ENCODE measurements at regions not wholly inside any gene's neighbourhood (a gene's known extent, or its start where the extent isn't known, plus 50 kb on each side); places are given as distances from the start of the nearest gene placed in this dataset.
"Not testable (repeated sequence)": the region's sequence is repeated elsewhere in the genome, so short reads cannot be mapped to it uniquely, and the experiment has no call there.

DNA sequence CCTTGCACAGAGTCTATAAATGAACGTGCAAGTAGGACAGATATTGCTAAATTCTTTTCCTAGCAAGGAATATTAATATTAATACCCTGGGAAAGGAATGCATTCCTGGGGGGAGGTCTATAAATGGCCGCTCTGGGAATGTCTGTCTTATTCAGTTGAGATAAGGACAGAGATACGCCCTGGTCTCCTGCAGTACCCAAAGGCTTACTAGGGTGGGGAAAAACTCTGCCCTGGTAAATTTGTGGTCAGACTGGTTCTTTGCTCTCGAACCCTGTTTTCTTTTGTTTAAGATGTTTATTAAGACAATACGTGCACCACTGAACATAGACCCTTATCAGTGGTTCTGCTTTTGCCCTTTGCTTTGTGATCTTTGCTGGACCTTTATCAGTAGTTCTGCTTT, 122.0 kb downstream of the ART5 start:
- not testable (repeated sequence) for H3K4me3 ChIP-seq (replicated peaks; ENCODE audit: low read depth, low read length); DNase-seq (ENCODE audit: extremely low read depth, low read depth)

DNA sequence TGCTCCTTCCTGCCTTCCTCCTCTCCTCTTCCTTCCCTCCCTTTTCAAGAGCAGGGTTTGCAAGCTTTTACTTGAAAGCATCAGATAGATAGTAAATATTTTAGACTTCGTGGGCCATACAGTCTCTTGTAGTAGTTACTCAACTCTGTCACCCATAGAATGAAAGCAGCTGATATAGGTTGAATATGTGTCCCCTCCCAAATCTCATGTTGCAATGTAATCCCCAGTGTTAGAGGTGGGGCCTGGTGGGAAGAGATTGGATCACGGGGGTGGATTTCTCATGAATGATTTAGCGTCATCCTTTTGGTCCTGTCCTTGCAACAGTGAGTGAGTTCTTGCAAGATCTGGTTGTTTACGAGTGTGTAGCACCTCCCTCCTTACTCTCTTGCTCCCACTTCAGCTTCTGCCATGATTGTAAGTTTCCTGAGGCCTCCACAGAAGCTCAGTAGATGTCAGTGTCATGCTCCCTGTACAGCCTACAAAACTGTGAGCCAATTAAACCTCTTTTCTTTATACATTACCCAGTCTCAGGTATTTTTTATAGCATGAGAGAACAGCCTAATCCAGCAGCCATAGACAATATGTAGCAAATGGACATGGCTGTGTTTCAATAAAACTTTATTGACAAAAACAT, 124.7 kb downstream of the ART5 start:
- DNase-seq (ENCODE audit: extremely low read depth, low read depth); H3K4me3 ChIP-seq (replicated peaks; ENCODE audit: low read depth, low read length): not testable (repeated sequence)

DNA sequence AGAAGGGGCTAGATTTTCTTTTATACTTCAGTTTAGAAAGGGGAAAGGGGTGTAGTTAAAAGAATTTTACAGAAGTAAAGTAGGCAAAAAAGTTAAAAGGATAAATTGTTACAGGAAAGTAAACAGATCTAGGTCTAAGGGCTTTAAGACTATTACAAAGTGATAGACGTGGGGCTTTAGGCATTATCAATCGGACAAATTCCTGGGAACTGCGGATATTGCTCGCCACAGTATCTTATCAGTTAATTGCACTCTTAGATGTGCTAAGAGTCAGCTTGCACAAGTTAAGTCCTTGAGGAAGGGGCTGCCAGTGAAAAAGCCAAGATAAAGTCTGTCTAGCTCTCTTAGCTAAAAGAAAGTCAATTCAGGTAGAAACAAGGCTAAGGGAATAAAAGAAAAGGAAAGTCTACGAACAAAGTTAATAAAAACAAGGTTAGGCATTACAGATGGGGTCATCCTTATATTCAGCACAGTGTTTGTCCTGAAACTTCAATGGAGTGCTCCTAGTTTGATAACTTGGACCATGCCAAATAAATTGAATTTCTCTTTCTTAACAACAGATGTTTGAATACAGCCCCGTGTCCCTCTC, 125.4 kb downstream of the ART5 start:
- H3K4me3 ChIP-seq (replicated peaks; ENCODE audit: low read depth, low read length); DNase-seq (ENCODE audit: extremely low read depth, low read depth): not testable (repeated sequence)

DNA sequence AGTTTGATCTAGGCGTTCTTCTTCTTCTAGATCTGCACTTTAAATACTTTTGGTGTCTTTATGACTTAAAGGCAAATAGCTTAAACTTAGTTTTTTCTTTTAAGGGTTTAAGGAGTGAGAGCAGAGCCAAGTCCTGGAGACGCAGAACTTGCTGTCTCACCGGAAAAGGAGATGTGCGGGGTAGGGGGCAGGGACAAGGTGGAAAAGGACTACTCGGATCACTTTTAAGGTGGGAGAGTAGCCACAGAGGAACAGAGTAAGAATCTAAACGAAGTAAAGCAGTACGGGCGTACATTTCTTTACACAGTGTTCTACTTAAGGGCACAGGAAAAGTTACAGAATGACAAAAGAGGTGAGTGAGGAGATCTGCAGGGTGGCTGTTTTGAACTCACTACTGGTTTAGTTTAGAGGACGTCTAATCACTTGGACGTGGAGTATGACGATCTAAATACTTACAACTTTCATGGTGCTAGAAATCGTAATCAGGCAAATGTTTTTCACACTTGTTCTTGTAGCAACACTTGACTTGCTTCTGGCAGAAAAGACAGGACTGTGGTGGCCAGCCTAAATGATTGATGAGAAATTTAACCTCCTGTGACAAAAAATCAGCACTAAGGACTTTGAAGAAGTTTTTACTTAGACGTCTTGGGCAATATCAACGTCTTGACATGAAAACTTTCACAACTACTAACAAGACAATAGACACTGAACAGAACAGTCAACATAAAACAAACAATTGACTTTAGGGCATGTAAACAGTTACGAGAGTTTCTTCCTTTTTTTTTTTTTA, 127.0 kb downstream of the ART5 start:
- DNase-seq (ENCODE audit: extremely low read depth, low read depth); H3K4me3 ChIP-seq (replicated peaks; ENCODE audit: low read depth, low read length): not testable (repeated sequence)

DNA sequence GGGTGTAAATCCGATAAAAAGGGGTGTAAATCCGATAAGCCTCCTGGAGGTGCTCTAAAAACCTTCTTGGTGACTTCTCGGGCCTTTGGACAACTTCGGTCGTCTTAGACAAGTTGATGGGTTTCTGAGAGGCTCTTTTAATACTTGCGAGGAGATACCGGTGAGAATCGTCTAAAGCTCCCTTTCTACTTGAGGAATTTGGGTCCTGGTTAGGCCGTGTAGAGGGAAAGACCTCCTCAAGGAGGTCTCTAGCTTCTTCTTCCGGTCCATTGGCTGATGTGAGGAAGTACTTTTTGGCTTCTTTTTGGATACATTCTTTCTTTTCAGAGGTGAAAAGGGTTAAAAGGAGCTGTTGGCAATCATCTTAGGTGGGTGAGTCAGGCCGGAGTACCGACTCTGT, 128.5 kb downstream of the ART5 start:
- H3K4me3 ChIP-seq (replicated peaks; ENCODE audit: low read depth, low read length); DNase-seq (ENCODE audit: extremely low read depth, low read depth): not testable (repeated sequence)

DNA sequence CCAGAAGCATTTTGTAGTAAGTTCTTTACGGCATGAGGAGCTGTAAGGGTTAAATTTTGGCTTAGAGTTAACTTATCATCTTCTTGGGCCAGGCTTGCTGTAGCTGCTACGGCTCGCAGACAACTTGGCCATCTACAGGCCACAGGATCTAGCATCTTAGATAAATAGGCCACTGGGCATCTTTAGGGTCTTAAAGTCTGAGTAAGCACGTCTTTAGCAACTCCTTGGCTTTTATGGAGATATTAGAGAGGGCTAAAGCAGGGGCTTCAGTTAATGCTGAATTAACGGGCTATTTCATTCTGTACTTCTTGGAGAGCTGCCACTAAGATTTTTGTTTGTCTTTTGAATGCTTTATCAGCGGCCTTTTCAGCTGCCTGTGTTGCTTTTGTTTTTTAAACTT, 129.0 kb downstream of the ART5 start:
- H3K4me3 ChIP-seq (replicated peaks; ENCODE audit: low read depth, low read length); DNase-seq (ENCODE audit: extremely low read depth, low read depth): not testable (repeated sequence)

DNA sequence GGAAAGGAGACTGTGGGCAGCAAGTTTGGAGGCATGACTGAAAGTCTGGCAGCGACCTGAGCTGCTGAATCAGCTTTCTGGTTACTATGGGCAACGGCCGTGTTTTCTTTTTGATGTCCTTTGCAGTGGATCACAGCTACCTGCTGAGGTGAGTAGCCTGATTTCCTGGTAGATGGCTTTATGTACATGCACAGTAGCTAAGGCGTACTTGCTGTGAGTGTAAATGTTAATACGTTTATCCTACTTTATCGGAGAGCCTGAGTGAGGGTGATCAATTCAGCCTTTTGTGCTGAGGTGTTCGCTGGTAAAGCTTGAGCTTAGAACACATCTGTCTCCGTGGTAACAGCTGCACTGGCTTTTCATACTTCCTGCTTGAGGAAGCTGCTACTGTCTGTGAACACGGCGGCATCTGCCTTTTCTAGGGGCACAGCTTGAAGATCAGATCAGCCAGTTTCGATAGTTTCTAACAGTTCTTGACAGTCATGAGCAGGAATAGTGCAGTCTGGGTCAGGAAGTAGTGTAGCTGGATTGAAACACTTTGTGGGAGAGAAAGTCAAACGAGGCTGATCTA, 129.6 kb downstream of the ART5 start:
- H3K4me3 ChIP-seq (replicated peaks; ENCODE audit: low read depth, low read length); DNase-seq (ENCODE audit: extremely low read depth, low read depth): not testable (repeated sequence)

DNA sequence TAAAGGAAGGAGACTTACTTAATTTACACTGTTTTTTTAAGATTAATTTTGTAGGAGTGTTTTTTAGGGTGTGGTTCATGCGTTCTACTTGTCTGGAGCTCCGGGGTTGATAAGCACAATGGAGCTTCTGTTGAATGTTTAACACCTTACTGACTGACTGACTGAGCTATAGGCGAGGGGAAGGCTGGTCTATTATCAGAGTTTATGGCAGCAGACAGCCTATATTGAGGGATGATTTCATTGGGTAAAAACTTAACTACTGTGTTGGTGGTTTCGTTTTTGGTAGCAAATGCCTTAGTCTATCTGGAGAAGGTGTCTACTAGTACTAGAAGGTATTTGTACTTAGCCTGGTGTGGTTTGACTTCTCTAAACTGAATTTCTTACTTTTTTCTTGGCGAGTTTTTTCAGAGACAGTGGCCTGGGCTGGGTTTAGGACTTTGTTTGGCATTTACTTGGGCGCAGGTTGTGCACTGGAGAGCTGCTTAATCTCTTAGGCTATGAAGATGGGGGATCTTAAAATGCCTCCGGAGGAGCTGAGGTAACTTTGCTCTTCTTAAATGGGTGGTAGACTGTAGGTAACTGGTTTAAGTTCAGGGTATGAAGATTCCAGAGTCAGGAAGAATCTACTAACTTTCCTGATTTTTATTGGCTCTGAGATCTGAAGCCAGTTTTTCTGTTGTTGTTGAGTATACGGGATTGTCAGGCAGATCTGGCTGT, 130.2 kb downstream of the ART5 start:
- H3K4me3 ChIP-seq (replicated peaks; ENCODE audit: low read depth, low read length); DNase-seq (ENCODE audit: extremely low read depth, low read depth): not testable (repeated sequence)

DNA sequence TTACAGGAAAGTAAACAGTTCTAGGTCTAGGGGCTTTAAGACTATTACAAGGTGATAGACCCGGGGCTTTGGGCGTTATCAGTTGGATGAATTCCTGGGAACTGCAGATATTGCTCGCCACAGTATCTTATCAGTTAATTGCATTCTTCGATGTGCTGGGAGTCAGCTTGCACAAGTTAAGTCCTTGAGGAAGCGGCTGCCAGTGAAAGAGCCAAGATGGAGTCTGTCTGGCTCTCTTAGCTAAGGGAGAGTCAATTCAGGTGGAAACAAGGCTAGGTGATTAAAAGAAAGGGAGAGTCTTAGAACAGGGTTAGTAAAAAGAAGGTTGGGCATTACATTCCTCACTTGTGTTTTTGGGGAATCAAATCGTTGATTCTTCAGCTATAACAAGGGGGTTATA, 130.6 kb upstream of the ZNF195 start:
- H3K4me3 ChIP-seq (replicated peaks; ENCODE audit: low read depth, low read length); DNase-seq (ENCODE audit: extremely low read depth, low read depth): not testable (repeated sequence)

DNA sequence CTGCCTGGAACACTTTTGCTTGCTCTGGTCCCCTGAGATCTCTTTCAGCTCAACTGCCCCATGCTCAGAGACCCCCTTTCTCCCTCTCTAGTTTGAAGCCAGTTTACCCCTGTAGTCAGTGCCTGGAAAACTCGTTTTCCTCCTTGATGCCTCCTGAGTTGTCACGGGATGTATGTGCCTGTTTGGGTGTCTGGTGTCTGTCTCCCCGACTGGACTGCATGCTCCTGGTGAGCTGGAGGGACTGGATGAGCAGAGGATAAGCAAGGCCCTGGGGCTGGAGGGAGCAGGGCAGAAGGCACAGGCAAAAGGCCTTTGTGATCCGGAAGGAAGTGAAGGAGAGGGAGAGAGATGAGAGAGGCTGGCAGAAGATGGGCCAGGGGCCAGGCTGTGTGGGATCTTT, 120.3 kb upstream of the ZNF195 start:
- not testable (repeated sequence) for DNase-seq (ENCODE audit: extremely low read depth, low read depth); H3K4me3 ChIP-seq (replicated peaks; ENCODE audit: low read depth, low read length)

DNA sequence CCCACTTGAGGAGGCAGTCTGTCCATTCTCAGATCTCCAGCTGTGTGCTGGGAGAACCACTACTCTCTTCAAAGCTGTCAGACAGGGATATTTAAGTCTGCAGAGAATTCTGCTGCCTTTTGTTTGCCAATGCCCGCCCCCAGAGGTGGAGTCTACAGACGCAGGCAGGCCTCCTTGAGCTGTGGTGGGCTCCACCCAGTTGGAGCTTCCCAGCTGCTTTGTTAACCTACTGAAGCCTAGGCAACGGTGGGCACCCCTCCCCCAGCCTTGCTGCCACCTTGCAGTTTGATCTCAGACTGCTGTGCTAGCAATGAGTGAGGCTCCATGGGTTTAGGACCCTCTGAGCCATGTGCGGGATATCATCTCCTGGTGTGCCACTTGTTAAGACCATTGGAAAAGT, 119.4 kb upstream of the ZNF195 start:
- not testable (repeated sequence) for DNase-seq (ENCODE audit: extremely low read depth, low read depth); H3K4me3 ChIP-seq (replicated peaks; ENCODE audit: low read depth, low read length)

DNA sequence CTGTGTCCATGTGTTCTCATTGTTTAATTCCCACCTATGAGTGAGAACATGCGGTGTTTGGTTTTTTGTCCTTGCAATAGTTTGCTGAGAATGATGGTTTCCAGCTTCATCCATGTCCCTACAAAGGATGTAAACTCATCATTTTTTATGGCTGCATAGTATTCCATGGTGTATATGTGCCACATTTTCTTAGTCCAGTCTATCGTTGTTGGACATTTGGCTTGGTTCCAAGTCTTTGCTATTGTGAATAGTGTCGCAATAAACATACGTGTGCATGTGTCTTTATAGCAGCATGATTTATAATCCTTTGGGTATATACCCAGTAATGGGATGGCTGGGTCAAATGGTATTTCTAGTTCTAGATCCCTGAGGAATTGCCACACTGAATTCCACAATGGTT, 114.2 kb upstream of the ZNF195 start:
- DNase-seq (ENCODE audit: extremely low read depth, low read depth); H3K4me3 ChIP-seq (replicated peaks; ENCODE audit: low read depth, low read length): not testable (repeated sequence)

DNA sequence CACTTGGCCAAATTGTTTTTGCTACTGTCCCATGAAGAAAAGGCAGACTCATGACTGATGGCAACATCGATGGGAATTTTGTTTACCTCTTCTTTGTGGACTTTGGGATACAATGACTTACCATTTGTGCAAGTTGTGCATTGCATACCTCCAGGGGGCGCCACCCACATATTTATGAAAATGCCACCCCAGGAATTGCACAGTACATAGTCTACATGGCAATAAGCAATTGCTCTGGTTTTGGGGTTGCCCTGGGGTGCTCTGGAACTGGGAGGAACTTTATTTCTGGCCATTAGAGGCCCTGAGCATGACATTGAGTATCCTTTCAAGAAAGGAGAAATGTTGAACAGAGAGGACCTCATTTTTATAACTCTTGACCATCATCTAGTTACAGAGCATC, 109.1 kb upstream of the ZNF195 start:
- not testable (repeated sequence) for H3K4me3 ChIP-seq (replicated peaks; ENCODE audit: low read depth, low read length); DNase-seq (ENCODE audit: extremely low read depth, low read depth)

DNA sequence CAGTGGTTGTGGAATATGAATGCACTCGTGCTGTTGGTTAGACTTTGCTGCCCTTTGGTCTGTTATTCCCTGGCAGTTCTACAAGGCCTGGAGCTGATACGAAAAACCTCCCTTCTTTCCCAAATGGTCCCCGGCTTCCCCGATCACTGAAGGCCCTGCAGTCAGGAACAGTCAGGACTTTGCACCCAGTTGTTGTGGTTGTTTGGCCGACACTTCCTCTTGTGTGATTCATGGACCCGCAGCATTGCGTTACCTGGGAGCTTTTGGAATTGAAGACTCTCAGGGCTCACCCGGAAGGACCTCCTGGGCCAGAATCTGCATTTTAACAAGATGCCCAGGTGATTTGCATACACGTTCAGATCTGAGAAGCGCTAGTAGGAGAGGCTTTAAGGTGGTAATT, 106.8 kb upstream of the ZNF195 start:
- not testable (repeated sequence) for H3K4me3 ChIP-seq (replicated peaks; ENCODE audit: low read depth, low read length); DNase-seq (ENCODE audit: extremely low read depth, low read depth)

DNA sequence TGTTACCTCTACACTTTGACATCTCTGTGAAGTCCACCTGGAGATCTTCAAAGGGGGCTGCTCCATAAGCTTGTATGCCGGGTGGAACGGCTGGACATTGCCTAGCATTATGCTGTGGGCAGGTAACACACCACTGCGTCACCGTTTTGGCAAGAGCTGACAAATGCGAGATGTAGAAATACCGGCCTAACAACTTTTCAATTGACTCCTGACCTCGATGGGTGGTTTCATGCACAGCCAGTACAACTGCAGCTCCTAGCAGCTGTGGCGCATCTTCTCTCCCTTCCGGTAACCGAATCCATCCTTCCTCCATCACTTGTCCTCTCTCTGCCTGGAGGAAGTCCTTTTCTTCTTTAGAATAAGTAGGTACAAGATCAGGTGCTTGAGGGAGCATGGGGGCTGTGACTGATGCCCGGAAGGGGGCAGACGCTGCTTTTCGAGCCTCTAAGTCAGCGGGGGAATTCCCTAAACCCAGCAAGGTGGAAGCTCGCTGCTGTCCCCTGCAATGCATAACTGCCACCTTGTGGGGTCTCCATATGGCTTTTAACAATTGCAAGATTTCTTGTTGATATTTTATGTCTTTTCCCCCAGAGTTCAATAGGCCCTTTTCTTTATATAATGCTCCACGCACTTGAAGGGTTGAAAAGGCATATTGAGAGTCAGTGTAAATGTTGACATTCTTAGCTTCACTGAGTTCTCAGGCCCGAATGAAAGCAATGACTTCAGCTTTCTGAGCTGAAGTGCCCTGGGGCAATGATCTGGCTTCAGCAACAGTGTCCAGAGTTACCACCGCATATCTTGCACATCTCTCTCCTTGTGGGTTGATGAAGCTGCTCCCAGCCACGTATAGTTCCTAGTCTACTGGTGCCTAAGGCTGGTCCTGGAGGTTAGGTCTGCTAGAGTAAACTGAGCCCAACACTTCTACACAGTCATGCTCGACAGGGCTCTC, 98.3 kb upstream of the ZNF195 start:
- DNase-seq (ENCODE audit: extremely low read depth, low read depth); H3K4me3 ChIP-seq (replicated peaks; ENCODE audit: low read depth, low read length): not testable (repeated sequence)
